GM18511 (cell line): ENCODE measurements at regions not wholly inside any gene's neighbourhood (a gene's known extent, or its start where the extent isn't known, plus 50 kb on each side); places are given as distances from the start of the nearest gene placed in this dataset.
"Not testable (repeated sequence)": the region's sequence is repeated elsewhere in the genome, so short reads cannot be mapped to it uniquely, and the experiment has no call there.

Experiments used
- ATAC-seq: cut with Tn5 transposase; IDR thresholded peaks from one replicate; pipeline ENCODE4 v1.9.1; 2021; ENCODE audit warnings: mild to moderate bottlenecking, moderate library complexity; ENCODE audit not compliant: unreplicated experiment

DNA sequence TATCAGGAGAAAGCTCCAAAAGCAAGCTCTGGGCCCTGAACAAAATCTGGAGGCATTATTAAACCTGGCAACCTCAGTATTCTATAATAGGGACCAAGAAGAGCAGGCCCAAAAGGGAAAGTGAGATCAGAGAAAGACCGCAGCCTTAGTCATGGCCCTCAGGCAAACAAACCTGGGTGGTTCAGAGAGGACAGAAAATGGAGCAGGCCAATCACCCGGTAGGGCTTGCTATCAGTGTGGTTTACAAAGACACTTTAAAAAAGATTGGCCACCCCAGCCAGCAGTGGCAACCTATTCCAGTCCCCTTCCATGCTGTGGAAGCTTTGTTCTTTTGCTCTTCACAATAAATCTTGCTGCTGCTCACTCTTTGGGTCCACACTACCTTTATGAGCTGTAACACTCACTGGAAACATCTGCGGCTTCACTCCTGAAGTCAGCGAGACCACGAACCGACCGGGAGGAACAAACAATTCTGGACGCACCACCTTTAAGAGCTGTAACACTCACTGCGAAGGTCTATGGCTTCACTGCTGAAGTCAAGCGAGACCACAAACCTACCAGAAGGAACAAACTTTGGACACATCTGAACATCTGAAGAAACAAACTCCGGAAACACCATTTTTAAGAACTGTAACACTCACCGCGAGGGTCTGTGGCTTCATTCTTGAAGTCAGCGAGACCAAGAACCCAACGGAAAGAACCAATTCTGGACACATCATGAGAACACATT is 1821.2 kb upstream of the PCDH20 start:
- not testable (repeated sequence) for ATAC-seq

DNA sequence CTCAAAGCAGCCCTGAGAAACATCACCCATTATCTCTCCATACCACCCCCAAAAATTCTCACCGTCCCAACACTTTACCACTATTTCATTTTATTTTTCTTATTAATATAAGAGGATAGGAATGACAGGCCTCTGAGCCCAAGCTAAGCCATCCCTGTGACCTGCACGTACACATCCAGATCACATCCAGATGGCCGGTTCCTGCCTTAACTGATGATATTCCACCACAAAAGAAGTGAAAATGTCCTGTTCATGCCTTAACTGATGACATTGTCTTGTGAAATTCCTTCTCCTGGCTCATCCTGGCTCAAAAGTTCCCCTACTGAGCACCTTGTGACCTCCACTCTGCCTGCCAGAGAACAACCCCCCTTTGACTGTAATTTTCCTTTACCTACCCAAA is 1802.9 kb upstream of the PCDH20 start:
- ATAC-seq = not testable (repeated sequence)

DNA sequence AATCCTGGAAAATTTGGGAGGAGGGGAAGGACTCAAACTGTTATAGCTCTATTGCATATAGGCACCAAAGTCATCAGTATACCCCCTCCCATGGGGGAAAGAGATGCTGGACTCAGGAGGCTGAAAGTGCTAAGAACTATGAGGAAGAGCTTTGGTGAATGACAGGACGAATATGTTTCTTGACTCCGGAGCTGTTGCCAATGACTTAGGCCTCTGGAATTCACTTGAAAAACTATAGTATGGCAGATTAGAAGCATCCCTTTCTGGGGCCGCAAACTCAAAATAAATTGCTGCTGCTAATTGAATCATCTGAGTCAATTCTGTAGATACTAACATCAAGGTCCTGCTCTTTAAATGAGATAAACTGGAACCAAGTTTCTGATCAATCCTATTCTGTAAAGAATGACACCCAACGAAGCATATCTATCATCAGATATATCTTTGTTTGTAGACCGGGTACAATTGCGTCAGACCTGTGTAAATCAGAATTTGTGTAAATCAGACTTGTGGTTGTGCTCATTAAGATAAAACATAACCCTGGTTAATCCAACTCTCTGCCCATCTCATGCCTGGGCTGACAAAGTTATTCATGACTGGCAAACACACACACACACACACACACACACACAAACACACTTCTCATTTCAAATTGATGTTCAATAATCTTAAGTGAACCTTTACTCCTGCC is 1793.8 kb upstream of the PCDH20 start:
- ATAC-seq = no peak

DNA sequence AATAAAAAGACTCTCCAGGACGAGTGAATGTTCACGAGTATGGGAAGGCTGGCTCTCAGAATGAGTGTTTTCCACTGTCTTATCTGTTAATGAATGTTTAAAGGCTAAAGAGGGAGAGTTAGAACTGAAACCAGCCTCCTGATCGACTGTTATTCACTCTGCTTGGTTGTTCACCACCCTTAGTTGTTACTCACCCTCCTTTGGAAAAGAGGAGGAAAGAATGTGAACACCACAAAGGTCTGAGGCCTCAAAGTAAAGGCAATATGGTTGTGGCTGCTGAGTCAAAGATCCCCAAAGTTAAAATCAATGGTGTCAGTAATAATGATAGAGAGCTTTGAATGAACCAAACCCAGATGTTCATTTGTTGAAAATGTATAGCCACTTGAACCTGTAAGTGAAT is 1793.2 kb upstream of the PCDH20 start:
- no peak for ATAC-seq

DNA sequence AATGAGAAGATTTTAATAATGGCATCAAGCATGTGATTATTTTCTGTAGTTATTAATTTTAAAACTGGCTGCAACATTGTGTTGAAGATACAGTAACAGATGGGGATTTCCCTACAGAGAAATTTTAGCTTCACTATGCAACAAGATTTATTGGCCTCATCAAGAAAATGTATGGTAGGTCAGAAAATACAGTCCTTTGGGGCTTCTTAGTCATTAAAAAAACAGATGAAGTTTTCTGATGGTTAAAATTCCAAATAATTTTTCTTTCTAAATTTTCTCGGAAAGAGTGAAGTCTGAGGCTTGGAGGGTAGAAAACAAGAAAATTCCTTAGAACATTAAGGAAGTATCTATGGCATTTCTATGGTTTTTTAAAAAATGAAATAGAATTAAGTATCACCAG is 1790.8 kb upstream of the PCDH20 start:
- no peak for ATAC-seq

DNA sequence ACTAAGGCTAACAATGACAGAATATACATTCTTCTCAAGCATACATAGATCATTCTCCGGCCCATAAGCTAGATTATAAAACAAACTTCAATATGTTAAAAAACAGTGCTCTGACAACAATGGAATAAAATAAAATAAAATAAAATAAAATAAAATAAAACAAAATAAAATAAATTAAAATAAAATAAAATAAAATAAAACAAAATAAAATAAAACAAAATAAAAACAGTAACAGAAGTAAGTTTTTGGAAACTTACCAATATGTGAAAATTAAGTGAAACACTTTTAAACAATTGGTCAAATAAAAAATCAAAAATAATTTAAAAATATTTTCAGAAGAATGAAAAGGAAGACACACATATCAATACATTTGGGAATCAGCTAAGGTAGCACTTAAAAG is 1785.8 kb upstream of the PCDH20 start:
- no peak for ATAC-seq

DNA sequence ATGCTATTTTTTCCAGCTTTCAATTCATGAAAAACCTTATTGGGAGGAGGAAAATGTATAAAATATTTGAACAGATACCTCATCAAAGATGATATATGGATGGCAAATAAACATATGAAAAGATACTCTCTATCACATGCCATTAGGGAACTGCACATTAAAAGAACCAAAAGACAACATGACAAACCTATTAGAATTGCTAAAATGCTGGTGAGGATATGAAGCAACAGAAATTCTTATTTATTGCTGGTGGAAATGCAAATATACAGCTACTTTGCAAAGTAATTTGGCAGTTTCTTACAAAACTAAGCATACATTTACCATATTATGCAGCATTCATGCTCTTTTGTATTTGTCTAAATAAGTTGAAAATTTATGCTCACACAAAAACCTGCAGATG is 1783.9 kb upstream of the PCDH20 start:
- no peak for ATAC-seq

DNA sequence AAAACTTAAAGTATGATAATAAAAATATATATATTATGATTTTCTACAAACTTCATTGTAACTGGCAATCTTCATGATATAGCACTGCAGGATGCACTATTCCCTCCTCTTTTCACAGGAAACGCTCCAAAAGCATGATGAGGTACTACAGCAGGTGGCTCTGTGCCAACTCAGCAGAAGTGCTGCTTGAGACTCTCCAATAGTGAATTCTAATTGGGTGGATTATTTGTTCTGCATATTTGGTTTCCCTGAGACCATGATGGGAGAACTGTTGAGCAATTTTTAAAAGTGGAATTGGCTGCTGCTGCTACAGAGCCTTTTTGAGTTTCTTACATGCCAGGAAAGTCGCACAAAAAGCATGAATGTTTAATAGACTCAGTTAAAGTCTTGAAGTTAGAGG is 1782.4 kb upstream of the PCDH20 start:
- ATAC-seq = no peak

DNA sequence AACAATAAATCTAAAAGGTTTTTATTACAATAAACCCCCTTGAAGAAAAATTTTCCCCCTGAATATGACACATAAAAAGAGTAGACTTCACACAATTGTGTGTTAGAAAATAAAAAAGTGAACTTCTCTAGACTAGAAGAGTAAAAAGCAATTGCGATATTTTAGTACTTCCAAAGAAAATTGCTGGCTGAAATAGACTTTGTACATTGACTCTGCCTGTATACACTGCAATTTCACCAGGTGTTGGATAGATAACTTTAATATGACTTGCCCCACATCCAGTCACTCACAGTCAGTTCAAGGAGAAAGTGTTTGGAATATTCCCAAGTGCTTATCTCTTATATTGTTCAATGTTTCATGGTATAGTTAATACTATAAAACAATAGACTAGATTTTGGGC is 1780.1 kb upstream of the PCDH20 start:
- no peak for ATAC-seq

DNA sequence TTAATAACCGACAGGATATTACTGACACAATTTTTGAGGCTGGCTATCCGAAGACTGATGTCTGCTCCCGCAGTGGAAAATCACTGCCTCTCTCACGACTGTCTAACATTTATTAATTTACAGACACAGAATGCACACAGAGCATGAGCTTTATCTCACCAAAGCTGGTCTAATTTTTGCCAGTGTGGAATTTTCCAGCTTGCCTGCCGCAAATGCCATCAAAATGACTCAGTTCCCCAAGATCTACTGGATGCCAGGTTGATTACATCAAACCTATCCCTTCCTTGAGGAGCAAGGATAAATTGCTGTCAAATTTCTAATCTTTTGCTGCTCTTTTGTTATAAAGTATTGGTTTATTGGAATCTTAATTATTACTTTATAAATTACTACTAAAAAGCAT is 1775.1 kb upstream of the PCDH20 start:
- no peak for ATAC-seq

DNA sequence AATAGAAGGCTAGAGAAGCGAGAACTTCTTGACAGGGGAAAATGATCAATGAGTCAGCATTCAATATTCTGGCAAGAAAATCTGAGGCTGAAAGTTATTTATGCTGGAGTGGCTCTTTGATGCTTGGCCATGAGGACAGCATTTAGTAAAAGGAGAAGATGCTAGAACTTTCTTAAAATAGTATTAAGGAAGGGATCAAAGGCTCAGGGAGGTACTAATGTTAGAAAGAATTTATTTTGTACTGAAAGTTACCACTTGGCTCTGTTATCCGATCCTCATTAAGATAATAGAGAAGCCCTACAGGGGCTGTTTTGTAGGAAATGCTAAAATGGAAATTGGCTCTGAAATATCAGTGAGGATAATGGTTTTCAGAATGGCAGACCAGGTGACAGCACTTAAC is 1774.6 kb upstream of the PCDH20 start:
- ATAC-seq = no peak

DNA sequence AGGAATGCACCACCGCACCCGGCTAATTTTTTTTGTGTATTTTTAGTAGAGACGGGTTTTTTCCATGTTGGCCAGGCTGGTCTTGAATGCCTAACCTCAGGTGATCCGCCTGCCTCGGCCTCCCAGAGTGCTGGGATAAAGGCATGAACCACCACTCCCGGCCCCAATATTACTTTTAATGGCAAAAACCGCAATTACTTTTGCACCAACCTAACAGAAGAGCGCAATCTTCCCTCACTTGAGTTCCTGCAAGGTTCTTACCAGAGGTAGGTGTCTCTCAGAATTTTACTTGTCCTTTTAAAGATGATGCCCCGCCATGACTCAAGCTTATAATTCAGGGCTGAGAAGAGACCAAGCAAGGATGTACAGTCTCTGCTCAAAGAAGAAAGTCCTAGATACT is 1774.1 kb upstream of the PCDH20 start:
- no peak for ATAC-seq

DNA sequence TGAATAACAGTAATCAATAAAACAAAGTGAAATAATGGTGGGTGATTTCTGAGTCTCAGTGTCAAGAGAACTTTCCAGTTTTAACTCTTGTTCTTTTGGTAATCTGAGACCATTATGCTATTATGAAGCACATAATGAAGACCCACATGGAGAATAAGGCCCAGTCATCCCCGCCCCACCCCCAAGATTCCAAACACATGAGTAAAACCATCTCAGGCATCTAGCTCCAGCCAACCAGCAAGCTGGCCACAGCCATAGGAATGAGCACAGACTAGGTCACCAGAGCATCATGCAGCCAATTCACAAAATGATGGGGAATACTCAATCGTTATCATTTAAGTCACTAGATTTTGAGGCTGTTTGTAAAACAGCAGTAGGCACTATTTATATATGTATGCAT is 1769.0 kb upstream of the PCDH20 start:
- no peak for ATAC-seq

DNA sequence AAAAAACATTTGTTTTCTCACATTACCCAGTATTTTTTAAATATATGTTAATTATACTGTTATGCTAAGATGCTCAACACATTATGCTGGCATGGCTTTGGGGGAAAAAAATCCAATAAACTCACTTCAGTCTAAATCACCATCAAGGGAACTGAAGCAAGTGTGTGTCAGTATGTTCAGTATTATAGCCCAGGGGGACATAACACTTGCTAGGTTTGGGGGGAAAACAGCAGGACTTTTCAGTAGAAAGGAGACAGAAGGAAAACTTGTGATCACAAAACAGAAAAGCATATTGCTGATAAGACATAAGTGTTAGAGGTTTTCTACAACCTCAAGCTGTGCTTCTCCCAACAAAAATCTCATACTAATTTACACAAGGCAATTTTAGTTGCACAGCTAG is 1759.9 kb upstream of the PCDH20 start:
- no peak for ATAC-seq

DNA sequence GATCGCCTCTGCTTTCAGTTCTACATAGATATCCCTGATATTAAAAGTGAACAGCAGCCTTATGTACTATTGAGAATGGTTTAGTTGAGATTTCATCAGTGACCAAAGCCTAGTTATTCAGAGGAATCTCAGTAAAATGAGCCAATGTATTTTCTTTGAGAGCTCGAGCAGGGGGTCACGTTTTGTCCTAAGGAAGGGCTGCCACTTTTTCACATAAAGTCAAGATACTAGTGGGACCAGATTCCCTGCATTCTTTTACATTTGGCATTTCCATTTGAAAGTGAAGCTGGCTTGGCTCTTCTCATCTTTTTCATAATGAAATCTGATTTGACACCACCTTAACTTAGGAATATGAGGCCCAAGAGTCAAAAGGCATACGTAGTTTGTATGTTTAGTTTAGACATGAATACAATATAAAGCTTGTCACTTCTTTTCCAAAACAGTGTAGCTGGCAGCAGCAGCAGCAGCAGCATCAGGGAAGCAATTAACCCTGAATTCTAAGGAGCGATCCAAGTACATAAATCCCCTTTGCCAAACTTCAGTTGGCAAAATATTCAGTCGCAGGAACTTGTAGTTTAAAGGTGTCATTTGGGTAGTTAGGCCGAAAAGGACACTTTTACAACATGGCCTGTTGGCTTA is 1752.2 kb upstream of the PCDH20 start:
- ATAC-seq = no peak

DNA sequence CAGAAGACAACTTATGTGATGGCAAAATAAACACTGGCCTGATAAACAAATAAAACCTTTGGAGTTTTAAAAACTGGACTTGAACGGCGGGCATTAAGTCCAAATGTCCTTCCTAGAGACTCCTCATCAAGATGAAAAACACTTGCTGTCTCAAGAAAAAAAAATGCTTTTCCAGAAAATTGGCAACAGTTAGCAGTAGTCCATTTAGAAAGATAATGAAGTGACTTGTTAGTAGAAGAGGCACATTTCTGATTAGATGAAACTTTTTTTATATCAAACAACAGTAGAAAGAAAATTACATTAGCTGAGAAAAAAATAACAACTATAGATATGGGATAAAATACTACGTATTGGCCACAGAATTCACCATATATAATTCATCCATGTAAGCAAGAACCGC is 1750.7 kb upstream of the PCDH20 start:
- ATAC-seq = no peak

DNA sequence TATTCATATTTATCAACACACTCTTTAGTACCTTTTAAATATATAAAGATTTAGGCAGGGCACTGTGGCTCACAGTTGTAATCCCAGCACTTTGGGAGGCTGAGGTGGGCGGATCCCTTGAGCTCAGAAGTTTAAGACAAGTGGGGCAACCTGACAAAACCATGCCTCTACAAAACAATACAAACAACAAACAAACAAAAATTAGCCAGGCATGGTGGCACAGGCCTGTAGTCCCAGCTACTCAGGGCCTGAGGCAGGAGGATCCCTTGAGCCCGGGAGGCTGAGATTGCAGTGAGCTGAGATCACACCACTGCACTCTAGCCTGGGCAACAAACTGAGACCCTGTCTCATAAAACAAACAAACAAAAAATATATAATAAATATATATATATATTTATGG is 1748.3 kb upstream of the PCDH20 start:
- no peak for ATAC-seq

DNA sequence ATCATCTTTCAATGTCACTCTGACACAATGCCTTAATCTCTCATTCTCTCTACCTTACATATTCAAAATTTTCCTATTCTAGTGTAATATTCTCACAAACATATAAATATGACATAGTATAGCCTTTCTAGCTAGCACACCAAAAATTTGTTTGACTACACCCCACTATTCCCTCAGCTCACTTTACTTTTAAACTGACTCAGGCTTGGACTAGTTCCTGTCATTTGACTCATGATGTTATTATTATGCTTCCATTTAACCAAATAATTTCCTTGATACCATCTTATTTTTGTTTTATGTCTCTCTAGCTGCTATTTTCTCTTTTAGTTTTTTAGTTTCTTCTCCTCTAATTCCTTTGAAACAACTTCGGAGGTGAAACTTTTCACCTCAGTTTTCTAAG is 1745.6 kb upstream of the PCDH20 start:
- ATAC-seq = no peak

DNA sequence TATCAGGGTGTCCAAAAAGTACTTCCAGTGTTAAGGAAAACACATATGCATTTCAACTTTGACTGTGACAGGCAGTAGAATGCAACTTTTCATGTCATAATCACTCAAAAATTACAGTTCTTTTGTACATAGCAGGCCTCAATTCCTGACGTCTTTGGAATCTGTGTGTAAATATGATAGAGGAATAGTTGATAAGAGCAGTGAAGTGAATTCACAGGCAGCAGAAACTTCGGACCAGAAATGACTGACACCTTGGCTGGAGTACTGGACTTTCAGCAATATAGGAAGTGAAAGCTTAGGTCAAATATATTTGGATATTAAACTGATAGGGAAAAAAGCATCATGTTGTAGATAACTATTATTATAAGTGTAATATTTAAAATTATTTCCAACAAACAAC is 1741.2 kb upstream of the PCDH20 start:
- no peak for ATAC-seq

DNA sequence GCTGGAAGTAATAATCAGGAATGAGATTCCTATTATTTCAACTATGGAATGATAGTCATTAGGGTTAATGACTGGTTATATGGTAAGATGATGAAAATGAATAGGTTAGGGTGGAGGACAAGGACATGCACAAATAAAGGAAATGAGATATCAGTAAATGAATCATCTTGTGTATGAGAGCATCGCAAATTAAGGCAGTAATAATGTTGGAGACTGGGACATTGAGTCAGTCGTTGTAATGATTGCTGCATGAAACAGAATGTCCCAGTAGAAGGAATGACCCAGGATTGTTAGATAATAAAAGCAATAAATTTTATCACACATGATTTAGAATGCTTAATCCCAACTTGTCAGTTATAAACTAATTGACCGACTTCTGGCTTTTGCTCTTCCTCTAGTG is 1733.7 kb upstream of the PCDH20 start:
- ATAC-seq = no peak

DNA sequence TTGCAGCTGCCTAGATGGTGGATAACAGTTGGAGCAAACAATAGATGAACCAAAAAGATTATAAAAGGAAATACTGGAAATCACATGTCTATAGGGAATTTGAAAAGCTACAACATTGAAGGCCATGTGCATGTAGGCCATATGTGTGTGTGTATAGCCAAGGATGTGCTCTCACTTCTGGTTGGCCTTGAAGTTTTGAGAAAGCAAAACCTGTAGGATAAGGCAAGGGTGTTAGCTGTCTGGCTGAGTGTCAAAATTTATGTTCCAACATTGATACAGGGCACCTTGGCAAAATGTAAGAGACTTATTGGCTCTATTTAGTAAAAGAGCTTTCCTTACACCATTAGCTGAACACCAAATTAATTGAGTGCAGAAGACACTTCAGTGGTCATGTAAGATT is 1723.6 kb upstream of the PCDH20 start:
- no peak for ATAC-seq

DNA sequence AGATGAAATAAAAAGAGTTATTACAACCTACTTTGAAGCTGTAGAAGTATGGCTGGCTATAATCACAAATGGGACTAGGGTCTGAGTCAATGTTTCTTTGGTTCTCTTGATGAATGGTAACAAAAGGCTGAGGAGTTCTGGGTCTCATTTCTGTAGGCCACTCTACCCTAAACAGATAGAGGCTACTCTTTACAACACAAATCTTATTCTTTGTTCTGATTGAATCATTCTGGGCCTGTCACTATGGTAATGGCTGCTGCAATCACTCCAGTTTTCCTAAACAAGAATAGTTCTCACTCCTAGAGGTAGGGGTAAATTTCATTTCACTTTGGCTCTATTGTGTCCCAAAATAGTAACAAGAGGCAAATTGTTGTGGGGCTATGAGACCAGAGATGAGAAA is 1714.3 kb upstream of the PCDH20 start:
- no peak for ATAC-seq
